H1 (cell line): ENCODE measurements at regions not wholly inside any gene's neighbourhood (a gene's known extent, or its start where the extent isn't known, plus 50 kb on each side); places are given as distances from the start of the nearest gene placed in this dataset.

ENCODE experiments used
- CTCF ChIA-PET: fragments of 300-600 bp; sonication (Branson Sonifier 250); formaldehyde crosslinking; loops from one replicate; lab custom pipeline; 2021; ENCODE audit not compliant: partially characterized antibody; lab: Charles Lee
- POLR2A ChIA-PET: fragments of 300-600 bp; sonication (Branson Sonifier 250); formaldehyde crosslinking; loops from one replicate; lab custom pipeline; 2021; ENCODE audit warnings: inconsistent platforms; ENCODE audit not compliant: partially characterized antibody; lab: Charles Lee
- DNase-seq, 2 experiments: peaks; one replicate each; pipeline versions ENCODE4 v3.0.0 to v3.0.0-alpha.2; 2010 to 2022; ENCODE audit warnings: low spot score in 2 of 2, low read depth in 1 of 2, mixed read lengths in 1 of 2
- FAIRE-seq: peaks from 2 replicates; lab custom pipeline; 2011; peaks lifted over from hg19 to GRCh38; lab: Jason Lieb, UNC
- H2AFZ ChIP-seq: 2 replicates; pipeline ENCODE4 v1.8.1; 2012; ENCODE audit warnings: low read length, inconsistent platforms
- H2AK5ac ChIP-seq: 2 replicates; pipeline ENCODE4 v1.6.1; 2013; ENCODE audit warnings: low read depth, low read length
- H2BK120ac ChIP-seq: replicated peaks from 2 replicates; pipeline ENCODE3; 2013; ENCODE audit warnings: low read depth, low read length, inconsistent platforms
- H2BK12ac ChIP-seq: 2 replicates; pipeline ENCODE4 v1.6.1; 2013; ENCODE audit warnings: low read depth, low read length
- H2BK15ac ChIP-seq: 2 replicates; pipeline ENCODE4 v1.6.1; 2013; ENCODE audit warnings: low read length
- H2BK20ac ChIP-seq: 2 replicates; pipeline ENCODE4 v1.6.1; 2013; ENCODE audit warnings: low read length
- H2BK5ac ChIP-seq: 2 replicates; pipeline ENCODE4 v1.6.1; 2013; ENCODE audit warnings: low read depth, low read length
- H3K14ac ChIP-seq: 2 replicates; pipeline ENCODE4 v1.6.1; 2013; ENCODE audit warnings: inconsistent platforms; ENCODE audit not compliant: insufficient read length
- H3K18ac ChIP-seq: 2 replicates; pipeline ENCODE4 v1.6.1; 2013; ENCODE audit warnings: low read length; ENCODE audit errors: extremely low read depth
- H3K23ac ChIP-seq: 2 replicates; pipeline ENCODE4 v1.6.1; 2013; ENCODE audit warnings: inconsistent platforms; ENCODE audit not compliant: insufficient read length
- H3K23me2 ChIP-seq: 2 replicates; pipeline ENCODE4 v1.6.1; 2013; ENCODE audit warnings: low read depth, low read length
- H3K27ac ChIP-seq: 2 replicates; pipeline ENCODE4 v1.6.1; 2011; ENCODE audit warnings: low read depth, low read length, inconsistent platforms
- H3K27me3 ChIP-seq, 4 experiments: replicated peaks in 1 of 4; 1 replicate in 1 of 4; 2 replicates in 3 of 4; pipeline versions ENCODE4 v1.6.1 to v1.8.1; 2011 to 2013; ENCODE audit warnings: low read length in 3 of 4, mild to moderate bottlenecking in 3 of 4, inconsistent platforms in 2 of 4, mixed read lengths in 2 of 4, moderate library complexity in 1 of 4; ENCODE audit not compliant: control insufficient read depth in 3 of 4, insufficient read depth in 3 of 4; ENCODE audit errors: extremely low read depth in 1 of 4
- H3K36me3 ChIP-seq, 4 experiments: 2 replicates each; pipeline versions ENCODE4 v1.6.1 to v1.8.1; 2011 to 2013; ENCODE audit warnings: mild to moderate bottlenecking in 4 of 4, low read length in 3 of 4, moderate library complexity in 2 of 4, control low read depth in 1 of 4, inconsistent platforms in 1 of 4; ENCODE audit not compliant: insufficient read depth in 4 of 4, control insufficient read depth in 2 of 4
- H3K4ac ChIP-seq: replicated peaks from 2 replicates; pipeline ENCODE3; 2013; ENCODE audit warnings: low read length, low read depth, mixed read lengths, inconsistent platforms; ENCODE audit not compliant: insufficient read length
- H3K4me1 ChIP-seq, 4 experiments: replicated peaks in 1 of 4; 1 replicate in 1 of 4; 2 replicates in 3 of 4; pipeline versions ENCODE4 v1.6.1 to v1.8.1; 2011 to 2013; ENCODE audit warnings: low read length in 3 of 4, inconsistent platforms in 2 of 4, mixed read lengths in 1 of 4; ENCODE audit not compliant: insufficient read depth in 4 of 4, control insufficient read depth in 3 of 4
- H3K4me2 ChIP-seq, 2 experiments: 2 replicates each; pipeline versions ENCODE4 v1.6.1 to v1.8.1; 2011 to 2013; ENCODE audit warnings: low read depth in 2 of 2, low read length in 2 of 2, control low read depth in 1 of 2, inconsistent platforms in 1 of 2, mild to moderate bottlenecking in 1 of 2; ENCODE audit not compliant: insufficient read depth in 1 of 2
- H3K4me3 ChIP-seq, 4 experiments: fragments of 200-600, 300-600 bp in 1 of 4; sonication (generic), shearing (Covaris generic), sonication (Bioruptor Twin) in 1 of 4; 2 replicates each; pipeline versions ENCODE4 v1.5.1 to v1.8.1; 2011 to 2016; ENCODE audit warnings: low read length in 4 of 4, low read depth in 3 of 4, control low read depth in 2 of 4, inconsistent platforms in 2 of 4, mild to moderate bottlenecking in 2 of 4, mixed read lengths in 1 of 4, moderate library complexity in 1 of 4; ENCODE audit not compliant: insufficient read depth in 2 of 4; ENCODE audit errors: extremely low read depth in 1 of 4
- H3K56ac ChIP-seq: replicated peaks from 2 replicates; pipeline ENCODE3; 2013; ENCODE audit warnings: low read depth, mild to moderate bottlenecking, mixed read lengths, low read length, inconsistent platforms; ENCODE audit not compliant: insufficient read length
- H3K79me1 ChIP-seq: 2 replicates; pipeline ENCODE4 v1.6.1; 2013; ENCODE audit warnings: low read depth, low read length, control low read depth
- H3K79me2 ChIP-seq, 2 experiments: 2 replicates each; pipeline versions ENCODE4 v1.6.1 to v1.8.1; 2012 to 2013; ENCODE audit warnings: low read length in 2 of 2, mild to moderate bottlenecking in 2 of 2, inconsistent platforms in 1 of 2; ENCODE audit not compliant: insufficient read depth in 2 of 2, control insufficient read depth in 1 of 2
- H3K9ac ChIP-seq, 4 experiments: replicated peaks in 1 of 4; 1 replicate in 1 of 4; 2 replicates in 3 of 4; pipeline versions ENCODE4 v1.6.1 to v1.8.1; 2011 to 2013; ENCODE audit warnings: low read depth in 3 of 4, low read length in 3 of 4, control low read depth in 2 of 4, mild to moderate bottlenecking in 2 of 4, moderate library complexity in 2 of 4, inconsistent platforms in 1 of 4; ENCODE audit errors: extremely low read depth in 1 of 4
- H3K9me3 ChIP-seq, 2 experiments: 2 replicates each; pipeline versions ENCODE4 v1.6.1 to v1.8.1; 2012 to 2013; ENCODE audit warnings: mild to moderate bottlenecking in 2 of 2, moderate library complexity in 2 of 2, control low read depth in 1 of 2, inconsistent platforms in 1 of 2, low read depth in 1 of 2, low read length in 1 of 2, mixed read lengths in 1 of 2; ENCODE audit not compliant: insufficient read depth in 2 of 2
- H4K20me1 ChIP-seq, 2 experiments: replicated peaks in 1 of 2; 2 replicates each; pipeline versions ENCODE3 to v1.8.1; 2011 to 2013; ENCODE audit warnings: inconsistent platforms in 2 of 2, low read length in 2 of 2, mild to moderate bottlenecking in 1 of 2; ENCODE audit not compliant: insufficient read depth in 2 of 2, control insufficient read depth in 1 of 2
- H4K5ac ChIP-seq: 2 replicates; pipeline ENCODE4 v1.6.1; 2013; ENCODE audit warnings: low read length, low read depth, mixed read lengths, inconsistent platforms; ENCODE audit not compliant: insufficient read length
- H4K8ac ChIP-seq: 2 replicates; pipeline ENCODE4 v1.8.0; 2013; ENCODE audit warnings: mild to moderate bottlenecking, moderate library complexity, low read length, inconsistent platforms; ENCODE audit not compliant: insufficient read depth; ENCODE audit errors: extremely low read depth
- H4K91ac ChIP-seq: replicated peaks from 2 replicates; pipeline ENCODE3; 2013; ENCODE audit warnings: low read length, mixed read lengths, inconsistent platforms; ENCODE audit not compliant: insufficient read length
- ATF2 ChIP-seq: IDR thresholded peaks from 2 replicates; pipeline ENCODE4 v1.6.1; 2012; ENCODE audit warnings: low read length, inconsistent platforms
- CBX8 ChIP-seq: fragments of 300-800, 300-1000 bp; sonication (generic); IDR thresholded peaks from 2 replicates; pipeline ENCODE4 v1.7.1; 2016; ENCODE audit warnings: low read depth, low read length, borderline replicate concordance
- CHD1 ChIP-seq: IDR thresholded peaks from 2 replicates; pipeline ENCODE4 v1.6.1; 2012; ENCODE audit warnings: low read depth, low read length, improper control_type of control experiment
- CTBP2 ChIP-seq: IDR thresholded peaks from 2 replicates; pipeline ENCODE4 v1.7.0; 2011; ENCODE audit warnings: borderline replicate concordance, mild to moderate bottlenecking, moderate library complexity, mixed read lengths, low read length; ENCODE audit not compliant: insufficient read depth, insufficient read length
- FOSL1 ChIP-seq: IDR thresholded peaks from 2 replicates; pipeline ENCODE4 v1.6.1; 2011; ENCODE audit warnings: mild to moderate bottlenecking, low read depth, low read length, moderate library complexity; ENCODE audit not compliant: insufficient read depth
- JUN ChIP-seq: IDR thresholded peaks from 2 replicates; pipeline ENCODE4 v1.6.1; 2011; ENCODE audit warnings: low read depth, mild to moderate bottlenecking, improper control_type of control experiment, low read length
- KDM1A ChIP-seq: fragments of 200-600, 300-600 bp; sonication (generic); IDR thresholded peaks from 2 replicates; pipeline ENCODE4 v1.7.1; 2016; ENCODE audit warnings: mild to moderate bottlenecking, low read length, borderline replicate concordance
- MAX ChIP-seq: IDR thresholded peaks from 2 replicates; pipeline ENCODE4 v1.6.1; 2012; ENCODE audit warnings: inconsistent platforms
- POU5F1 ChIP-seq: IDR thresholded peaks from 2 replicates; pipeline ENCODE4 v1.6.1; 2011; ENCODE audit warnings: low read depth, mild to moderate bottlenecking, low read length, moderate library complexity
- RXRA ChIP-seq: IDR thresholded peaks from 2 replicates; pipeline ENCODE4 v1.6.1; 2011; ENCODE audit warnings: low read depth, mild to moderate bottlenecking, low read length, moderate library complexity; ENCODE audit not compliant: insufficient read depth
- TEAD4 ChIP-seq: IDR thresholded peaks from 2 replicates; pipeline ENCODE4 v1.6.1; 2012; ENCODE audit warnings: low read depth, low read length, inconsistent platforms, mixed read lengths
- ZNF274 ChIP-seq: IDR thresholded peaks from 2 replicates; pipeline ENCODE4 v1.7.0; 2012; ENCODE audit warnings: low read length, borderline replicate concordance; ENCODE audit errors: extremely low read depth
- TF ChIP-seq, protein P1 (sequence below): IDR thresholded peaks from 2 replicates; pipeline ENCODE4 v1.6.1; 2011; ENCODE audit warnings: low read length, improper control_type of control experiment

DNA sequence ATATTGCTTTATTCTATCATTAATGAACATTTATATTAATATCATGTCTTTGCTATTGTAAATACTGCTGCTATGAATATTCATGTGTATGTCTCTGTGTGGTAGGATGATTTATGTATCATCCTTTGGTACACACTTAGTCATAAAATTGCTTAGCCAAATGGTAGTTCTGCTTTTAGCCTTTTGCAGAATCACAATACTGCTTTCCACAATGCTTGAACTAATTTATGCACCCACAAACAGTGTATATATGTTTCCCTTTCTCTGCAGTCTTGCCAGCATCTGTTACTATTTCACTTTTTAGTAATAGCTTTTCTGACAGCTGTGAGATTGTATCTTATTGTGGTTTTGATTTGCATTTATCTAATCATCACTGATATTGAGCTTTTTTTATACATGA, 254.3 kb upstream of the RBMY1B start:
- FAIRE-seq (no peak), DNase-seq (no peak)
- Histone ChIP-seq H3K18ac (no peak overlapping the region), H3K79me1 (no peaks in the 10 kb centered on the region), H4K5ac (no peak overlapping the region), H2BK5ac (no peak overlapping the region), H3K79me2 (no peaks in the 10 kb centered on the region), H3K14ac (no peak overlapping the region), H3K23ac (no peak overlapping the region), H2BK15ac (no peak overlapping the region), H2AFZ (no peak overlapping the region), H3K27ac (no peak overlapping the region), H2BK120ac (no peak overlapping the region), H3K4me3 (no peak overlapping the region), H3K9me3 (peaks cover 2 to 21% of the 10 kb centered on the region in 2 experiments; a peak in 2 of 4 replicates), H3K56ac (no peak overlapping the region), H4K91ac (no peak overlapping the region), H4K8ac (no peak overlapping the region), H2BK12ac (no peak overlapping the region), H3K36me3 (no peaks in the 10 kb centered on the region), H2BK20ac (no peak overlapping the region), H2AK5ac (no peak overlapping the region), H3K4me1 (no peaks in the 10 kb centered on the region), H3K27me3 (no peaks in the 10 kb centered on the region), H3K4ac (no peak overlapping the region), H3K4me2 (no peak overlapping the region), H3K23me2 (no peaks in the 10 kb centered on the region), H4K20me1 (no peaks in the 10 kb centered on the region), H3K9ac (no peak overlapping the region)
- ChIA-PET CTCF (no interaction called here), POLR2A (no interaction called here)
- TF ChIP-seq CHD1: no peak
- no peak for TF ChIP-seq MAX
- no peak for TF ChIP-seq CBX8
- TF ChIP-seq RXRA: no peak
- TF ChIP-seq ATF2: no peak
- TF ChIP-seq, protein P1, sequence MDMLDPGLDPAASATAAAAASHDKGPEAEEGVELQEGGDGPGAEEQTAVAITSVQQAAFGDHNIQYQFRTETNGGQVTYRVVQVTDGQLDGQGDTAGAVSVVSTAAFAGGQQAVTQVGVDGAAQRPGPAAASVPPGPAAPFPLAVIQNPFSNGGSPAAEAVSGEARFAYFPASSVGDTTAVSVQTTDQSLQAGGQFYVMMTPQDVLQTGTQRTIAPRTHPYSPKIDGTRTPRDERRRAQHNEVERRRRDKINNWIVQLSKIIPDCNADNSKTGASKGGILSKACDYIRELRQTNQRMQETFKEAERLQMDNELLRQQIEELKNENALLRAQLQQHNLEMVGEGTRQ: no peak
- TF ChIP-seq ZNF274: no peak
- no peak for TF ChIP-seq JUN
- TF ChIP-seq FOSL1: no peak
- no peak for TF ChIP-seq CTBP2
- TF ChIP-seq POU5F1: no peak
- no peak for TF ChIP-seq KDM1A
- no peak for TF ChIP-seq TEAD4
